Endothelial cell of umbilical vein (primary cell): ENCODE measurements at regions not wholly inside any gene's neighbourhood (a gene's known extent, or its start where the extent isn't known, plus 50 kb on each side); places are given as distances from the start of the nearest gene placed in this dataset.

Source experiments
- BruUV-seq: library from RNA; stranded (reverse); fragments of 400-500 nt; replicated peaks from 2 replicates; lab custom pipeline; 2021; lab: Mats Ljungman, UMichigan
- CTCF ChIA-PET: fragments of 300-600, 350-600 bp; sonication (Branson Sonifier 250); formaldehyde crosslinking; loops from one replicate; lab custom pipeline; 2021; ENCODE audit warnings: antibody characterized with exemption, inconsistent platforms; lab: Charles Lee
- POLR2A ChIA-PET: fragments of 300-600, 350-600 bp; sonication (Branson Sonifier 250); formaldehyde crosslinking; loops from one replicate; lab custom pipeline; 2021; ENCODE audit warnings: antibody characterized with exemption, inconsistent platforms; lab: Charles Lee
- DNase-seq: peaks from one replicate; pipeline ENCODE4 v3.0.0-alpha.2; 2011; ENCODE audit warnings: low read depth, low spot score
- FAIRE-seq: peaks from 2 replicates; lab custom pipeline; 2011; peaks lifted over from hg19 to GRCh38; lab: Jason Lieb, UNC
- H2AFZ ChIP-seq: 2 replicates; pipeline ENCODE4 v1.6.0; 2012; ENCODE audit warnings: low read depth, low read length, control low read depth, inconsistent platforms
- H3K27ac ChIP-seq: 2 replicates; pipeline ENCODE4 v1.5.1; 2011; ENCODE audit warnings: low read depth, mild to moderate bottlenecking, control low read depth, low read length, moderate library complexity; ENCODE audit not compliant: insufficient read depth
- H3K27me3 ChIP-seq, 2 experiments: 2 replicates each; pipeline versions ENCODE4 v1.6.0 to v1.6.1; 2011; ENCODE audit warnings: low read length in 2 of 2, mixed read lengths in 1 of 2; ENCODE audit not compliant: control insufficient read depth in 2 of 2, insufficient read depth in 2 of 2
- H3K36me3 ChIP-seq, 2 experiments: 2 replicates in 1 of 2; 3 replicates in 1 of 2; pipeline ENCODE4 v1.5.1; 2011; ENCODE audit warnings: low read length in 2 of 2, mild to moderate bottlenecking in 1 of 2, moderate library complexity in 1 of 2; ENCODE audit not compliant: control insufficient read depth in 2 of 2, insufficient read depth in 2 of 2; ENCODE audit errors: extremely low read depth in 1 of 2
- H3K4me1 ChIP-seq: 3 replicates; pipeline ENCODE4 v1.5.1; 2011; ENCODE audit warnings: mild to moderate bottlenecking, low read length; ENCODE audit not compliant: control insufficient read depth, insufficient read depth; ENCODE audit errors: extremely low read depth
- H3K4me2 ChIP-seq: 2 replicates; pipeline ENCODE4 v1.6.1; 2011; ENCODE audit warnings: low read length, control low read depth, mixed read lengths; ENCODE audit not compliant: insufficient read depth
- H3K4me3 ChIP-seq, 3 experiments: fragments of 200-600 bp in 1 of 3; sonication (generic), shearing (Covaris generic) in 1 of 3; replicated peaks in 1 of 3; 2 replicates each; pipeline ENCODE4 v1.5.1; 2011 to 2016; ENCODE audit warnings: control low read depth in 3 of 3, low read length in 3 of 3, mild to moderate bottlenecking in 2 of 3, inconsistent platforms in 1 of 3, low read depth in 1 of 3, moderate library complexity in 1 of 3; ENCODE audit not compliant: insufficient read depth in 1 of 3
- H3K79me2 ChIP-seq: 2 replicates; pipeline ENCODE4 v1.6.0; 2012; ENCODE audit warnings: low read length, inconsistent platforms; ENCODE audit not compliant: control insufficient read depth, insufficient read depth
- H3K9ac ChIP-seq: replicated peaks from 2 replicates; pipeline ENCODE3; 2011; ENCODE audit warnings: low read length, control low read depth; ENCODE audit not compliant: insufficient read depth; ENCODE audit errors: extremely low read depth
- H3K9me1 ChIP-seq: replicated peaks from 3 replicates; pipeline ENCODE4 v1.6.0; 2011; ENCODE audit warnings: mild to moderate bottlenecking, low read length; ENCODE audit not compliant: control insufficient read depth, insufficient read depth; ENCODE audit errors: extremely low read depth
- H3K9me3 ChIP-seq: replicated peaks from 2 replicates; pipeline ENCODE4 v1.5.1; 2012; ENCODE audit warnings: low read length, inconsistent platforms; ENCODE audit not compliant: control insufficient read depth, insufficient read depth
- H4K20me1 ChIP-seq: replicated peaks from 2 replicates; pipeline ENCODE3; 2011; ENCODE audit warnings: mild to moderate bottlenecking, low read length; ENCODE audit not compliant: control insufficient read depth, insufficient read depth; ENCODE audit errors: extremely low read depth
- EZH2 ChIP-seq: IDR thresholded peaks from 2 replicates; pipeline ENCODE4 v1.6.1; 2012; ENCODE audit warnings: borderline replicate concordance, low read depth, mild to moderate bottlenecking, moderate library complexity, low read length, inconsistent platforms; ENCODE audit not compliant: severe bottlenecking
- FOS ChIP-seq: IDR thresholded peaks from 2 replicates; pipeline ENCODE4 v1.6.1; 2011; ENCODE audit warnings: mild to moderate bottlenecking, low read length, moderate library complexity, borderline replicate concordance; ENCODE audit not compliant: insufficient read depth
- GATA2 ChIP-seq: IDR thresholded peaks from 2 replicates; pipeline ENCODE4 v1.7.0; 2011; ENCODE audit warnings: low read depth, mild to moderate bottlenecking, moderate library complexity, mixed read lengths, low read length; ENCODE audit not compliant: insufficient read length, insufficient read depth
- JUN ChIP-seq: IDR thresholded peaks from 2 replicates; pipeline ENCODE4 v1.6.1; 2011; ENCODE audit warnings: borderline replicate concordance, low read depth; ENCODE audit not compliant: insufficient read length, insufficient read depth
- MYC ChIP-seq: IDR thresholded peaks from one replicate; pipeline ENCODE4 v1.6.1; 2011; ENCODE audit warnings: mild to moderate bottlenecking, low read depth, low read length
- POLR2A ChIP-seq: IDR thresholded peaks from 2 replicates; pipeline ENCODE4 v1.6.1; 2012; ENCODE audit warnings: low read depth, mild to moderate bottlenecking, control low read depth, low read length
- POLR2AphosphoS5 ChIP-seq: IDR thresholded peaks from 2 replicates; pipeline ENCODE4 v1.6.1; 2012; ENCODE audit warnings: low read depth, mild to moderate bottlenecking, control low read depth, low read length, moderate library complexity; ENCODE audit not compliant: insufficient read depth
- dilution Hi-C: fragments of 300-500 bp; cut with MboI; formaldehyde crosslinking; loops from one replicate; pipeline ENCODE4 v1.15.0; 2019; ENCODE audit warnings: low sequenced_read_pairs; ENCODE audit not compliant: extremely low pct_ligation_motif_present
- intact Hi-C: fragments of 100-400 bp; cut with micrococcal nuclease; formaldehyde crosslinking; loops from one replicate; pipeline ENCODE4 v1.10.0; 2022
- TF ChIP-seq, protein P1 (sequence below): IDR thresholded peaks from 2 replicates; pipeline ENCODE4 v1.6.1; 2011; ENCODE audit not compliant: insufficient read depth, insufficient read length
- TF ChIP-seq, protein P2 (sequence below), 2 donors: IDR thresholded peaks; 1 replicate in 1 of 2; 2 replicates in 1 of 2; pipeline ENCODE4 v1.5.1; 2011; ENCODE audit warnings: low read length in 2 of 2, mild to moderate bottlenecking in 2 of 2, moderate library complexity in 2 of 2, control low read depth in 1 of 2, inconsistent platforms in 1 of 2, low read depth in 1 of 2; ENCODE audit not compliant: insufficient read depth in 1 of 2; ENCODE audit errors: extremely low read depth in 1 of 2

DNA sequence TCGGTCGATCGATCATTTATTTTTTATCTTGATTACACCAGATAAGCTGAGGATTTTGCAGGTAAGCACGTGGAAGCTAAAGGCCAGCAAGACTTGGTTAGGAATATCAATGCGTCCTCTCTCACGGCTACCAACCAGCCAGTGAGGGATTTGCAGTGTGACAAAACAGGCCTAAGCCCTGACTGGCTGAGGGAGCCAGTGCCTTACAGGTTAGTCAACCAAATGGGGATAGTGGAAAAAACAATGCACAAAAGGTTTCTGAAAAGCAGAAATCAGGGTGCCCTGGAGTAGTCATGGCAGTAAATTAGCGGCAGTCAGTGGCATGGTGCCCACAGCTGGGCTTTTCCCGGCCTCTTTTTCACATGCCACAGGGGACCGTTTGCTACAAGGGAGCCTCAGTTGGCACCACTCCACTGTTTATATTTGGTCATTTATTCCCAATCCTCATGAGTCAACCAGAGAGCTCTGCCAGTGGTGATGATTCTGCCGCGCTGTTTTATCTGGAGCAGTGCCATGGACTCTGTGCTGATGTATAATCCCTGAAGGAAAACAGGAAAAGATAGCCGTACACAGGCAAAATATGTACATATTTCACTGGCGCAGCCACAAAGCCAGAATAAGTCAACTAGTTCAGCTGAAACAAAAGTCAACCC, 167.6 kb downstream of the RHOU start:
- H3K9ac ChIP-seq = no peak overlapping the region
- dilution Hi-C loops = no loop called here

DNA sequence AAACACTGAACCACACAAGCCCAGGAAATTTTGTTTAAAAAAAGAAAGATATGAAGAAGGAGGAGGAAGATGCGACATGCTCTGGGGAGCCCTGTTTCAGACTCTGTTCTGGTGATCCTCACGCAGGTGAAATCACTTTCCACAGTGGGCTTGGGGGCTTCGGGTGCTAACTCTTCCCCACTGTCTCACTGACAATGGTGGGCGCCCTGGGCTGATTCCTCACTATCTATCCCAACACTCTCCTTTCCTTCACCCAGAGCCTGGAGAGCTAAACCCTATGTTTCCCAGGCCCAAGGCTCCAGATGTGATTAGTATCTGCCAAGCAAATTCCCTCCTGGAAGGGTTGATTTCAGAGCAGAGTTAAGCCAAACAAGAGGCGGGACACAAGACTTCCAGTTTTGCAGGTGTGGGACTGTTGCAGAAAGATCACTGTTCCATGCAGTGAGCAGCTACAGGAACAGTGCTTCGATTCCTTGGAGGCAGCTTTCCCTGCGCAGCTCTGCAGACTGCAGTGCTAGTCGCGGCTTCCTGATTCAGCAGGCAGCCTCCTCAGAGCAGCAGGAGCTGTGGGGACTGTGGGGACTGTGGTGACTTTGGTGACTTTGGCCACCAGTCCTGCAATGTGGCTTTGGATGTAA, 168.3 kb downstream of the RHOU start:
- H3K79me2 ChIP-seq = no peaks in the 10 kb centered on the region
- intact Hi-C loops (loop anchor here (1.0 to 2.0 kb wide), 3 partner anchors 35 to 123 kb away; no protein-coding TSS in a partner anchor), dilution Hi-C loops (no loop called here)
- H2AFZ ChIP-seq = no peak overlapping the region
- peaks cover 12% of the 10 kb centered on the region for H3K4me1 ChIP-seq
- no peaks in the 10 kb centered on the region for H4K20me1 ChIP-seq
- peaks cover 0 to 2% of the 10 kb centered on the region in 2 experiments for H3K27me3 ChIP-seq
- no peak overlapping the region for H3K9ac ChIP-seq
- FAIRE-seq = no peak
- no peak overlapping the region for H3K27ac ChIP-seq
- DNase-seq = peak; percentile 30
- no peak for TF ChIP-seq JUN
- TF ChIP-seq EZH2 = no peak
- TF ChIP-seq FOS = no peak
- TF ChIP-seq, protein P1, sequence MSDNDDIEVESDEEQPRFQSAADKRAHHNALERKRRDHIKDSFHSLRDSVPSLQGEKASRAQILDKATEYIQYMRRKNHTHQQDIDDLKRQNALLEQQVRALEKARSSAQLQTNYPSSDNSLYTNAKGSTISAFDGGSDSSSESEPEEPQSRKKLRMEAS = no peak
- TF ChIP-seq POLR2A = no peak
- TF ChIP-seq, protein P2, sequence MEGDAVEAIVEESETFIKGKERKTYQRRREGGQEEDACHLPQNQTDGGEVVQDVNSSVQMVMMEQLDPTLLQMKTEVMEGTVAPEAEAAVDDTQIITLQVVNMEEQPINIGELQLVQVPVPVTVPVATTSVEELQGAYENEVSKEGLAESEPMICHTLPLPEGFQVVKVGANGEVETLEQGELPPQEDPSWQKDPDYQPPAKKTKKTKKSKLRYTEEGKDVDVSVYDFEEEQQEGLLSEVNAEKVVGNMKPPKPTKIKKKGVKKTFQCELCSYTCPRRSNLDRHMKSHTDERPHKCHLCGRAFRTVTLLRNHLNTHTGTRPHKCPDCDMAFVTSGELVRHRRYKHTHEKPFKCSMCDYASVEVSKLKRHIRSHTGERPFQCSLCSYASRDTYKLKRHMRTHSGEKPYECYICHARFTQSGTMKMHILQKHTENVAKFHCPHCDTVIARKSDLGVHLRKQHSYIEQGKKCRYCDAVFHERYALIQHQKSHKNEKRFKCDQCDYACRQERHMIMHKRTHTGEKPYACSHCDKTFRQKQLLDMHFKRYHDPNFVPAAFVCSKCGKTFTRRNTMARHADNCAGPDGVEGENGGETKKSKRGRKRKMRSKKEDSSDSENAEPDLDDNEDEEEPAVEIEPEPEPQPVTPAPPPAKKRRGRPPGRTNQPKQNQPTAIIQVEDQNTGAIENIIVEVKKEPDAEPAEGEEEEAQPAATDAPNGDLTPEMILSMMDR (IDR thresholded peaks at IDR 0.05; ENCODE audit: extremely low read depth in 1 of 2, insufficient read depth in 1 of 2, low read depth in 1 of 2, low read length in 2 of 2) = no peak
- no peak for TF ChIP-seq POLR2AphosphoS5
- no peak for TF ChIP-seq GATA2
- no peak for TF ChIP-seq MYC
- ChIA-PET POLR2A (no interaction called here), CTCF (interaction anchor here (0.6 to 1.7 kb wide), 4 partner anchors 8 to 324 kb away, joined by 3 to 8 read pairs (median 4); no protein-coding TSS in a partner anchor)
- H3K4me3 ChIP-seq = no peak overlapping the region
- peak overlapping the region; percentile 41 for H3K4me2 ChIP-seq
- H3K9me3 ChIP-seq = no peaks in the 10 kb centered on the region
- H3K36me3 ChIP-seq = no peaks in the 10 kb centered on the region
- H3K9me1 ChIP-seq = no peaks in the 10 kb centered on the region
- BruUV-seq = no TSS peak

More for the DNA sequence above, 167.6 kb downstream of the RHOU start:
- intact Hi-C loops = loop anchor here (1.0 to 2.0 kb wide), 3 partner anchors 35 to 124 kb away; no protein-coding TSS in a partner anchor
- Histone ChIP-seq H3K4me2 (peak overlapping the region; percentile 41), H3K36me3 (no peaks in the 10 kb centered on the region), H3K9me3 (no peaks in the 10 kb centered on the region), H3K9me1 (no peaks in the 10 kb centered on the region), H3K4me1 (peaks cover 12% of the 10 kb centered on the region), H3K4me3 (no peak overlapping the region), H4K20me1 (no peaks in the 10 kb centered on the region), H3K27me3 (peaks cover 0 to 2% of the 10 kb centered on the region in 2 experiments), H2AFZ (no peak overlapping the region), H3K27ac (no peak overlapping the region), H3K79me2 (no peaks in the 10 kb centered on the region)
- DNase-seq (peak; percentile 99), FAIRE-seq (peak; percentile 98)
- no TSS peak for BruUV-seq
- POLR2A ChIA-PET = no interaction called here
- CTCF ChIA-PET = interaction anchor here (0.7 to 1.7 kb wide), 4 partner anchors 9 to 325 kb away, joined by 3 to 8 read pairs (median 4); no protein-coding TSS in a partner anchor
- TF ChIP-seq, protein P1 = no peak
- TF ChIP-seq JUN = peak; percentile 64
- TF ChIP-seq FOS = peak; percentile 93
- TF ChIP-seq GATA2 = peak; percentile 42
- TF ChIP-seq POLR2AphosphoS5 = peak; percentile 76
